ENCODE measurements at regions not wholly inside any gene's neighbourhood (a gene's known extent, or its start where the extent isn't known, plus 50 kb on each side); places are given as distances from the start of the nearest gene placed in this dataset.

GRCh38 chr6:92364948-92365541, 1054.3 kb downstream of the EPHA7 start:
- TF ChIP-seq, protein P1, sequence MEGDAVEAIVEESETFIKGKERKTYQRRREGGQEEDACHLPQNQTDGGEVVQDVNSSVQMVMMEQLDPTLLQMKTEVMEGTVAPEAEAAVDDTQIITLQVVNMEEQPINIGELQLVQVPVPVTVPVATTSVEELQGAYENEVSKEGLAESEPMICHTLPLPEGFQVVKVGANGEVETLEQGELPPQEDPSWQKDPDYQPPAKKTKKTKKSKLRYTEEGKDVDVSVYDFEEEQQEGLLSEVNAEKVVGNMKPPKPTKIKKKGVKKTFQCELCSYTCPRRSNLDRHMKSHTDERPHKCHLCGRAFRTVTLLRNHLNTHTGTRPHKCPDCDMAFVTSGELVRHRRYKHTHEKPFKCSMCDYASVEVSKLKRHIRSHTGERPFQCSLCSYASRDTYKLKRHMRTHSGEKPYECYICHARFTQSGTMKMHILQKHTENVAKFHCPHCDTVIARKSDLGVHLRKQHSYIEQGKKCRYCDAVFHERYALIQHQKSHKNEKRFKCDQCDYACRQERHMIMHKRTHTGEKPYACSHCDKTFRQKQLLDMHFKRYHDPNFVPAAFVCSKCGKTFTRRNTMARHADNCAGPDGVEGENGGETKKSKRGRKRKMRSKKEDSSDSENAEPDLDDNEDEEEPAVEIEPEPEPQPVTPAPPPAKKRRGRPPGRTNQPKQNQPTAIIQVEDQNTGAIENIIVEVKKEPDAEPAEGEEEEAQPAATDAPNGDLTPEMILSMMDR (IDR thresholded peaks at IDR 0.05): no peak
- no peak for TF ChIP-seq POLR2AphosphoS5 (IDR thresholded peaks at IDR 0.05)

Measured in upper lobe of left lung (tissue), 4 donors.